ENCODE measurements at regions not wholly inside any gene's neighbourhood (a gene's known extent, or its start where the extent isn't known, plus 50 kb on each side); places are given as distances from the start of the nearest gene placed in this dataset.

GRCh38 chr2:22656426-22656825 is 728.6 kb upstream of the KLHL29 start:
- no peak for DNase-seq (ENCODE audit: low read depth in 2 of 2)
- H3K4me3 ChIP-seq (replicated peaks in 1 of 2; ENCODE audit: low read depth in 2 of 2, low read length in 2 of 2): no peak overlapping the region
- TF ChIP-seq CTCF (IDR thresholded peaks at IDR 0.05; ENCODE audit: low read depth, low read length): no peak

DNA sequence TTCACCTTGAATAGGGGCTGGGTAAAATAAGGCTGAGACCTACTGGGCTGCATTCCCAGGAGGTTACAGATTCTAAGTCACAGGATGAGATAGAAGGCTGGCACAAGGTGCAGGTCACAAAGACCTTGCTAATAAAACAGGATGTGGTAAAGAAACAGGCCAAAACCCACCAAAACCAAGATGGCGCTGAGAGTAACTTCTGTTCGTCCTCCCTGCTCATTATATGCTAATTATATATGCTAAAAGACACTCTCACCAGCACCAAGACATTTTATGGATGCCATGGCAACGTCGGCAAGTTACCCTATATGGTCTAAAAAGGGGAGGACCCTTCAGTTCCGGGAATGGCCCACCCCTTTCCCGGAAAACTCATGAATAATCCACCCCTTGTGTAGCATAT is 711.5 kb upstream of the KLHL29 start:
- DNase-seq (ENCODE audit: low read depth in 2 of 2): no peak

DNA sequence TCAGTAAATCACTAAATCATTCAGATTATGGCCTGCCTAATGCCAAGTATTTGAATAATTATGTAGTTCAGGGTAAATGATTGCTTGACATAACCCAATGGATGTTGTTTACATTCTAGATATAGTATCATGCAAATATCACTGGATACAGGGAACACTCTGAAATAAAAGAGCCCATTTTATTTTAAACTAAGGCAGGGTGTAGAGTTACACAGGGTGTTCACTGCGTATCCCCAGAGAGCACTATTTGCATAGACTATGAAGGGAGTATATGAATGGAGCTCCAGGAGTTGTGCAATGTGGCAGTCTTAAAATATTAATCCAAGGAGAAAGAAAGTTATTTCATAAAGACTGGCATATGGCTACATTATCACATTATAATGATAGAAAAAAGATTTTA is 701.1 kb upstream of the KLHL29 start:
- no peak for DNase-seq (ENCODE audit: low read depth in 2 of 2)
- TF ChIP-seq CTCF (IDR thresholded peaks at IDR 0.05; ENCODE audit: low read depth, low read length): no peak
- H3K4me3 ChIP-seq (replicated peaks in 1 of 2; ENCODE audit: low read depth in 2 of 2, low read length in 2 of 2): no peak overlapping the region

More for the DNA sequence above, 711.5 kb upstream of the KLHL29 start:
- no peak overlapping the region for H3K4me3 ChIP-seq (replicated peaks in 1 of 2; ENCODE audit: low read depth in 2 of 2, low read length in 2 of 2)
- TF ChIP-seq CTCF (IDR thresholded peaks at IDR 0.05; ENCODE audit: low read depth, low read length): no peak

DNA sequence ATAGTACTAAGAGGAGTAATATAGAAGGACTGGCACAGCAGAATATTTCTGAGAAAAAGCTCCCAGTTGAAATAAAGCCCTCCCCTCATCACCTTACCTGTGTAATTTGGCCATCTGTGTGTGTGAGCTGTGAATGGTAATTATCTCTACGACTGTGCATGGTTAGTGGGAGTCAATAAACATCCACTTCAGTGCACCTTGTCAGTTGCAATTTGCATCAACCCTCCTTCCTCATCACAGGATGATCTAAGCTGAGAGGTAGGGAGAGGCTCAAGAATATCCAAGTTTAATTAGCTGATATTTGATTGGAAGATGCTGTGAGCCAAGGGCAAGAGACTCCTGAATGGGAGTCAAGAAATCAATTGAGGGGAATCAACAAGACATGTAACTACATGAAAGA is 694.9 kb upstream of the KLHL29 start:
- TF ChIP-seq CTCF (IDR thresholded peaks at IDR 0.05; ENCODE audit: low read depth, low read length): no peak
- no peak for DNase-seq (ENCODE audit: low read depth in 2 of 2)
- no peak overlapping the region for H3K4me3 ChIP-seq (replicated peaks in 1 of 2; ENCODE audit: low read depth in 2 of 2, low read length in 2 of 2)

GRCh38 chr2:22691666-22692065 is 693.3 kb upstream of the KLHL29 start:
- no peak for TF ChIP-seq CTCF (IDR thresholded peaks at IDR 0.05; ENCODE audit: low read depth, low read length)
- no peak overlapping the region for H3K4me3 ChIP-seq (replicated peaks in 1 of 2; ENCODE audit: low read depth in 2 of 2, low read length in 2 of 2)
- DNase-seq (ENCODE audit: low read depth in 2 of 2): no peak

- no peak for DNase-seq (ENCODE audit: low read depth in 2 of 2)
- TF ChIP-seq CTCF (IDR thresholded peaks at IDR 0.05; ENCODE audit: low read depth, low read length): no peak
- H3K4me3 ChIP-seq (replicated peaks in 1 of 2; ENCODE audit: low read depth in 2 of 2, low read length in 2 of 2): no peak overlapping the region
Measured at GRCh38 chr2:22692746-22693145, 692.2 kb upstream of the KLHL29 start.

GRCh38 chr2:22694300-22694699 is 690.7 kb upstream of the KLHL29 start:
- H3K4me3 ChIP-seq (replicated peaks in 1 of 2; ENCODE audit: low read depth in 2 of 2, low read length in 2 of 2): no peak overlapping the region
- TF ChIP-seq CTCF (IDR thresholded peaks at IDR 0.05; ENCODE audit: low read depth, low read length): no peak
- no peak for DNase-seq (ENCODE audit: low read depth in 2 of 2)

Measured in cardiac fibroblast (primary cell).